ENCODE measurements at regions not wholly inside any gene's neighbourhood (a gene's known extent, or its start where the extent isn't known, plus 50 kb on each side); places are given as distances from the start of the nearest gene placed in this dataset.

GRCh38 chr5:121199216-121199999 is 652.3 kb upstream of the FTMT start:
- DNase-seq (ENCODE audit: low read depth in 2 of 2) = peak; percentile 87 to 88

GRCh38 chr5:121218086-121218485 is 633.6 kb upstream of the FTMT start:
- no peak for DNase-seq (ENCODE audit: low read depth in 2 of 2)

GRCh38 chr5:121221483-121221882 is 630.2 kb upstream of the FTMT start:
- DNase-seq (ENCODE audit: low read depth in 2 of 2) = no peak

GRCh38 chr5:121226765-121227164 is 624.9 kb upstream of the FTMT start:
- no peak for DNase-seq (ENCODE audit: low read depth in 2 of 2)

GRCh38 chr5:121239951-121240350 is 611.7 kb upstream of the FTMT start:
- no peak for DNase-seq (ENCODE audit: low read depth in 2 of 2)

- no peak for DNase-seq (ENCODE audit: low read depth in 2 of 2)
Observed at GRCh38 chr5:121246971-121247370, 604.7 kb upstream of the FTMT start.

GRCh38 chr5:121251954-121252353 is 599.7 kb upstream of the FTMT start:
- no peak for DNase-seq (ENCODE audit: low read depth in 2 of 2)

- DNase-seq (ENCODE audit: low read depth in 2 of 2) = no peak
Observed at GRCh38 chr5:121257621-121258020, 594.1 kb upstream of the FTMT start.

GRCh38 chr5:121263456-121263855 is 588.2 kb upstream of the FTMT start:
- no peak for DNase-seq (ENCODE audit: low read depth in 2 of 2)

GRCh38 chr5:121264605-121265004 is 587.1 kb upstream of the FTMT start:
- no peak for DNase-seq (ENCODE audit: low read depth in 2 of 2)

- no peak for DNase-seq (ENCODE audit: low read depth in 2 of 2)
Observed at GRCh38 chr5:121271546-121271945, 580.1 kb upstream of the FTMT start.

- peak; percentile 69 to 70 for DNase-seq (ENCODE audit: low read depth in 2 of 2)
Observed at GRCh38 chr5:121273833-121274433, 577.7 kb upstream of the FTMT start.

- DNase-seq (ENCODE audit: low read depth in 2 of 2) = no peak
Observed at GRCh38 chr5:121279801-121280200, 571.9 kb upstream of the FTMT start.

- peak; percentile 64 for DNase-seq (ENCODE audit: low read depth in 2 of 2)
Observed at GRCh38 chr5:121285801-121286521, 565.7 kb upstream of the FTMT start.

- DNase-seq (ENCODE audit: low read depth in 2 of 2) = no peak
Observed at GRCh38 chr5:121288781-121289180, 562.9 kb upstream of the FTMT start.

- DNase-seq (ENCODE audit: low read depth in 2 of 2) = no peak
Observed at GRCh38 chr5:121292664-121293063, 559.0 kb upstream of the FTMT start.

GRCh38 chr5:121296356-121296755 is 555.3 kb upstream of the FTMT start:
- DNase-seq (ENCODE audit: low read depth in 2 of 2) = no peak

GRCh38 chr5:121299153-121299552 is 552.5 kb upstream of the FTMT start:
- DNase-seq (ENCODE audit: low read depth in 2 of 2) = no peak

GRCh38 chr5:121304838-121305237 is 546.8 kb upstream of the FTMT start:
- no peak for DNase-seq (ENCODE audit: low read depth in 2 of 2)

GRCh38 chr5:121313886-121314285 is 537.8 kb upstream of the FTMT start:
- no peak for DNase-seq (ENCODE audit: low read depth in 2 of 2)

- DNase-seq (ENCODE audit: low read depth in 2 of 2) = no peak
Observed at GRCh38 chr5:121315786-121316185, 535.9 kb upstream of the FTMT start.

- no peak for DNase-seq (ENCODE audit: low read depth in 2 of 2)
Observed at GRCh38 chr5:121319292-121319691, 532.4 kb upstream of the FTMT start.

GRCh38 chr5:121325930-121326329 is 525.8 kb upstream of the FTMT start:
- DNase-seq (ENCODE audit: low read depth in 2 of 2) = no peak

Data from fibroblast of skin of left quadriceps (primary cell).